Lung (tissue), 11 donors: ENCODE measurements at regions not wholly inside any gene's neighbourhood (a gene's known extent, or its start where the extent isn't known, plus 50 kb on each side); places are given as distances from the start of the nearest gene placed in this dataset.

Source experiments
- ATAC-seq: fragments of 200-7000 bp; cut with Tn5 transposase; one replicate; pipeline ENCODE4 v1.9.1; 2020; ENCODE audit warnings: moderate number of reproducible peaks; ENCODE audit not compliant: insufficient read depth, low FRiP score
- DNase-seq, 3 donors: peaks; one replicate each; pipeline ENCODE4 v3.0.0-alpha.2; 2013 to 2017
- H3K27ac ChIP-seq, 2 donors: one replicate each; pipeline ENCODE4 v1.5.1; 2013; ENCODE audit warnings: mild to moderate bottlenecking in 2 of 2, moderate library complexity in 2 of 2, control low read depth in 1 of 2, inconsistent platforms in 1 of 2, low read depth in 1 of 2, low read length in 1 of 2
- H3K27me3 ChIP-seq, 3 donors: one replicate each; pipeline ENCODE4 v1.5.1; 2013; ENCODE audit warnings: low read length in 2 of 3; ENCODE audit not compliant: control insufficient read depth in 3 of 3, insufficient read depth in 3 of 3
- H3K36me3 ChIP-seq, 4 donors: one replicate each; pipeline ENCODE4 v1.5.1; 2013; ENCODE audit warnings: low read length in 4 of 4, mild to moderate bottlenecking in 1 of 4, moderate library complexity in 1 of 4; ENCODE audit not compliant: control insufficient read depth in 4 of 4, insufficient read depth in 4 of 4
- H3K4me1 ChIP-seq, 5 donors: one replicate each; pipeline ENCODE4 v1.5.1; 2013; ENCODE audit warnings: low read length in 5 of 5, mild to moderate bottlenecking in 2 of 5, moderate library complexity in 1 of 5; ENCODE audit not compliant: control insufficient read depth in 5 of 5, insufficient read depth in 5 of 5
- H3K4me3 ChIP-seq: one replicate; pipeline ENCODE4 v1.5.1; 2013; ENCODE audit warnings: mild to moderate bottlenecking, control low read depth, moderate library complexity
- H3K9ac ChIP-seq, 2 donors: one replicate each; pipeline ENCODE4 v1.5.1; 2013; ENCODE audit warnings: low read length in 2 of 2, control low read depth in 1 of 2; ENCODE audit not compliant: insufficient read depth in 1 of 2
- H3K9me3 ChIP-seq, 4 donors: one replicate each; pipeline ENCODE4 v1.5.1; 2013; ENCODE audit warnings: low read length in 3 of 4, mild to moderate bottlenecking in 1 of 4, moderate library complexity in 1 of 4; ENCODE audit not compliant: control insufficient read depth in 4 of 4, insufficient read depth in 3 of 4
- CTCF ChIP-seq: IDR thresholded peaks from 2 replicates; pipeline ENCODE4 v1.5.1; 2012; ENCODE audit warnings: mild to moderate bottlenecking; ENCODE audit errors: control extremely low read depth, extremely low read depth
- WGBS, 2 donors: extraction: QIAGEN DNeasy Blood & Tissue Kit; methylation state at CpG; one replicate each; pipeline ENCODE4 v1.1.7; 2013; 5-methylcytosine and 5-hydroxymethylcytosine counted together
- donor health status: control.
- donor health status: control.
- donor health status: Bipolar disorder and iron deficiency.
- donor health status: healthy.
- donor health status: DM: yes; HTN: yes; CAD: no.

- H3K4me3 ChIP-seq = no peak overlapping the region
- TF ChIP-seq CTCF = no peak
- ATAC-seq (no peak), DNase-seq (peak; percentile 45 to 68 (median 66))
- no peak overlapping the region for H3K27ac ChIP-seq
- WGBS, 2 donors = 18 to 54% methylated on average over 9 of the region's 9 CpGs
- peaks cover 0 to 12% (median 0%) of the 10 kb centered on the region in 5 donors for H3K4me1 ChIP-seq
- H3K9ac ChIP-seq = no peak overlapping the region
- H3K27me3 ChIP-seq = no peaks in the 10 kb centered on the region
- H3K36me3 ChIP-seq = no peaks in the 10 kb centered on the region
- peaks cover 0 to 2% (median 0%) of the 10 kb centered on the region in 4 donors for H3K9me3 ChIP-seq
Observed at GRCh38 chr6:148203970-148204369, 138.7 kb upstream of the SASH1 start.

DNA sequence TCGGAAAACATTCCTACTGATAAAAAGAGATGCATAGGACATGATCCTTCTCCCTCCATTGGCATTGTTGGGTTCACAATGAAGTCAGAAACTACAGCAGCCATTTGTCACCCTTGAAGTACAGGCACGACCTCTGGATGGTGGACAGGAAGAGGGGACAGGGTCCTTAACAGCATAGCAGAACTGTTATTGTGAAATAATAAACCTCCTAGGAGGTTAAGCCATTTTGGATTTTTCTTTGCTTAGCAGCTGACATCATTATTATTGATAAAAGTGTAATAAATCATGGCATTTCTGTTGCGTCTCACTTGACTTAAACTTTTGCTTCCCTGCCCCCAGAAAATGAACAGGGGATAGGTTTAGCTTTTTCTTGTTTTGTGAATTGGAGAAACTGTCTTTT, 134.3 kb upstream of the SASH1 start:
- Histone ChIP-seq H3K4me3 (no peak overlapping the region), H3K9me3 (no peaks in the 10 kb centered on the region), H3K36me3 (no peaks in the 10 kb centered on the region), H3K4me1 (peaks cover 0 to 8% (median 0%) of the 10 kb centered on the region in 5 donors), H3K9ac (no peak overlapping the region), H3K27ac (no peak overlapping the region), H3K27me3 (no peaks in the 10 kb centered on the region)
- 83 to 89% methylated on average over 3 of the region's 3 CpGs for WGBS, 2 donors
- no peak for DNase-seq
- ATAC-seq = no peak
- TF ChIP-seq CTCF = no peak

- Histone ChIP-seq H3K4me3 (no peak overlapping the region), H3K4me1 (no peaks in the 10 kb centered on the region), H3K36me3 (no peaks in the 10 kb centered on the region), H3K27ac (no peak overlapping the region), H3K9ac (no peak overlapping the region), H3K9me3 (no peaks in the 10 kb centered on the region), H3K27me3 (no peaks in the 10 kb centered on the region)
- 89 to 94% methylated on average over 11 of the region's 11 CpGs for WGBS, 2 donors
- ATAC-seq (no peak), DNase-seq (no peak)
- no peak for TF ChIP-seq CTCF
Observed at GRCh38 chr6:148211777-148212324, 130.8 kb upstream of the SASH1 start.

DNA sequence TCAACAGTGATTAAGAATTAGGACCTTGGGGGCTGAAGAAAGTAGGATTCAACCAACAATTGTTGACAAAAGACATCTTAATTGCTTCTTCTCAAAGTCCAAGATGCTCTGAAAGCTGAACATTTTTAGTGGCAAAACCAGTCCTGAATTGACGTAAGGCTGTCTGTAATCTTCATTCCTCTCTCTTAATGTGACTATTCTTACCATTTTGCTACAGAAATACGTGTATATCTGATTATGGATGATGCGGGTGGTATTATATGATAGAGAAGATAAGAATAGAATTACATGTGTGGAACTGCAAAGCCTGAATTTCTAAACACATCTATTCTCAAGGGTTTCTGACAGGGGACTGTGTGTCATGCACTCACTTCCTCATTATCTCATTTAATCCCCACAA, 130.3 kb upstream of the SASH1 start:
- ATAC-seq = no peak
- no peak overlapping the region for H3K4me3 ChIP-seq
- 88 to 93% methylated on average over 3 of the region's 3 CpGs for WGBS, 2 donors

More for the DNA sequence above, 130.3 kb upstream of the SASH1 start:
- no peaks in the 10 kb centered on the region for H3K9me3 ChIP-seq
- no peak for DNase-seq
- no peaks in the 10 kb centered on the region for H3K36me3 ChIP-seq
- H3K9ac ChIP-seq = no peak overlapping the region
- no peaks in the 10 kb centered on the region for H3K4me1 ChIP-seq
- no peaks in the 10 kb centered on the region for H3K27me3 ChIP-seq
- H3K27ac ChIP-seq = no peak overlapping the region
- no peak for TF ChIP-seq CTCF
